SK-N-SH (cell line): ENCODE measurements at regions not wholly inside any gene's neighbourhood (a gene's known extent, or its start where the extent isn't known, plus 50 kb on each side); places are given as distances from the start of the nearest gene placed in this dataset.

Experiments
- CTCF ChIA-PET: fragments of 300-600, 350-600 bp; formaldehyde crosslinking; extraction: SDS; loops from one replicate; lab custom pipeline; 2021; lab: Yijun Ruan, JAX
- POLR2A ChIA-PET: fragments of 350-600 bp; sonication (Branson Sonifier 250); formaldehyde crosslinking; extraction: SDS; loops from one replicate; lab custom pipeline; 2020; ENCODE audit warnings: antibody characterized with exemption, inconsistent platforms; lab: Yijun Ruan, JAX
- DNase-seq: peaks from one replicate; pipeline ENCODE4 v3.0.0; 2012
- H2AFZ ChIP-seq: fragments of 200-600 bp; sonication (generic); 2 replicates; pipeline ENCODE4 v1.8.1; 2016; ENCODE audit warnings: antibody characterized with exemption, mild to moderate bottlenecking, low read depth
- H3F3A ChIP-seq: fragments of 200-600 bp; sonication (generic); replicated peaks from 2 replicates; pipeline ENCODE3; 2016; ENCODE audit warnings: antibody characterized with exemption, mild to moderate bottlenecking; ENCODE audit not compliant: insufficient read depth
- H3K27ac ChIP-seq, 2 experiments: fragments of 200-500 bp in 1 of 2; fragments of 200-600 bp in 1 of 2; sonication (Bioruptor generic) in 1 of 2; sonication (generic), shearing (Covaris generic) in 1 of 2; 2 replicates each; pipeline versions ENCODE4 v1.5.1 to v1.6.1; 2014 to 2016; ENCODE audit warnings: low read depth in 2 of 2, inconsistent platforms in 1 of 2, low read length in 1 of 2, mild to moderate bottlenecking in 1 of 2, mixed read lengths in 1 of 2
- H3K27me3 ChIP-seq: fragments of 200-600 bp; sonication (generic), shearing (Covaris generic); 2 replicates; pipeline ENCODE4 v1.6.1; 2016; ENCODE audit warnings: mixed run types; ENCODE audit not compliant: insufficient read depth
- H3K36me3 ChIP-seq, 2 experiments: fragments of 200-500 bp in 1 of 2; fragments of 200-600 bp in 1 of 2; sonication (Bioruptor generic) in 1 of 2; sonication (generic) in 1 of 2; replicated peaks in 1 of 2; 2 replicates each; pipeline versions ENCODE3 to v1.5.1; 2014 to 2016; ENCODE audit warnings: low read length in 1 of 2, mild to moderate bottlenecking in 1 of 2; ENCODE audit not compliant: insufficient read depth in 2 of 2, control insufficient read depth in 1 of 2
- H3K4me1 ChIP-seq, 2 experiments: fragments of 200-500 bp in 1 of 2; fragments of 200-600 bp in 1 of 2; sonication (Bioruptor generic) in 1 of 2; sonication (generic), shearing (Covaris generic) in 1 of 2; 2 replicates each; pipeline versions ENCODE4 v1.5.1 to v1.6.1; 2014 to 2016; ENCODE audit warnings: low read depth in 1 of 2, low read length in 1 of 2, mixed run types in 1 of 2; ENCODE audit not compliant: insufficient read depth in 2 of 2, control insufficient read depth in 1 of 2
- H3K4me2 ChIP-seq: fragments of 200-600 bp; sonication (generic), shearing (Covaris generic); 2 replicates; pipeline ENCODE4 v1.6.1; 2017; ENCODE audit warnings: mixed run types
- H3K4me3 ChIP-seq, 2 experiments: fragments of 200-500 bp in 1 of 2; fragments of 200-600 bp in 1 of 2; sonication (Bioruptor generic) in 1 of 2; sonication (generic), shearing (Covaris generic) in 1 of 2; 2 replicates each; pipeline versions ENCODE4 v1.5.1 to v1.8.1; 2014 to 2016; ENCODE audit warnings: low read depth in 2 of 2, inconsistent platforms in 1 of 2, low read length in 1 of 2, mild to moderate bottlenecking in 1 of 2, mixed read lengths in 1 of 2, moderate library complexity in 1 of 2
- H3K79me2 ChIP-seq: fragments of 200-600 bp; sonication (generic); 2 replicates; pipeline ENCODE4 v1.8.1; 2017; ENCODE audit warnings: mild to moderate bottlenecking; ENCODE audit not compliant: insufficient read depth
- H3K9ac ChIP-seq: fragments of 200-600 bp; sonication (generic); 2 replicates; pipeline ENCODE4 v1.6.1; 2017; ENCODE audit warnings: mixed run types
- H3K9me2 ChIP-seq: fragments of 200-600 bp; sonication (generic); 2 replicates; pipeline ENCODE4 v1.6.1; 2017; ENCODE audit warnings: mixed run types
- H3K9me3 ChIP-seq: fragments of 200-600 bp; sonication (generic); 2 replicates; pipeline ENCODE4 v1.6.1; 2017; ENCODE audit warnings: mixed run types, mild to moderate bottlenecking, moderate library complexity
- H4K20me1 ChIP-seq: fragments of 200-600 bp; sonication (generic); 2 replicates; pipeline ENCODE4 v1.6.1; 2017; ENCODE audit warnings: mild to moderate bottlenecking, mixed run types; ENCODE audit not compliant: insufficient read depth
- CHD2 ChIP-seq: fragments of 150-350 bp; IDR thresholded peaks from 2 replicates; pipeline ENCODE4 v1.6.1; 2018; ENCODE audit warnings: low read length; ENCODE audit not compliant: partially characterized antibody
- CTCF ChIP-seq: fragments of 200-600 bp; sonication (generic); IDR thresholded peaks from 2 replicates; pipeline ENCODE4 v1.6.1; 2017; ENCODE audit warnings: antibody characterized with exemption, mild to moderate bottlenecking, moderate library complexity
- EP300 ChIP-seq, 2 experiments: IDR thresholded peaks; 2 replicates each; pipeline versions ENCODE4 v1.4.0 to v1.6.1; 2012; ENCODE audit warnings: borderline replicate concordance in 1 of 2, low read depth in 1 of 2, low read length in 1 of 2
- EZH2phosphoT487 ChIP-seq: fragments of 200-600 bp; sonication (generic); IDR thresholded peaks from 2 replicates; pipeline ENCODE4 v1.6.1; 2017; ENCODE audit warnings: low read depth, mixed run types, mild to moderate bottlenecking, antibody characterized with exemption, moderate library complexity, borderline replicate concordance
- FOSL2 ChIP-seq: IDR thresholded peaks from 2 replicates; pipeline ENCODE4 v1.4.0; 2012; ENCODE audit warnings: low read depth, mild to moderate bottlenecking, moderate library complexity, borderline replicate concordance
- FOXJ3 ChIP-seq: sonication (generic); formaldehyde crosslinking; IDR thresholded peaks from 2 replicates; pipeline ENCODE4 v1.5.1; 2020; ENCODE audit warnings: mild to moderate bottlenecking, missing genetic modification reagents
- FOXM1 ChIP-seq: IDR thresholded peaks from 2 replicates; pipeline ENCODE4 v1.4.0; 2012; ENCODE audit warnings: low read depth, mild to moderate bottlenecking
- GATA2 ChIP-seq: sonication (generic); formaldehyde crosslinking; IDR thresholded peaks from 2 replicates; pipeline ENCODE4 v1.5.0; 2020; ENCODE audit warnings: mild to moderate bottlenecking, missing genetic modification reagents
- IRF3 ChIP-seq: fragments of 150-350 bp; IDR thresholded peaks from 2 replicates; pipeline ENCODE4 v1.6.1; 2016; ENCODE audit warnings: mild to moderate bottlenecking, low read depth, low read length
- JUND ChIP-seq: IDR thresholded peaks from 2 replicates; pipeline ENCODE4 v1.4.0; 2012
- MAX ChIP-seq: IDR thresholded peaks from 2 replicates; pipeline ENCODE4 v1.4.0; 2012; ENCODE audit warnings: low read depth
- MXI1 ChIP-seq: IDR thresholded peaks from 2 replicates; pipeline ENCODE4 v1.6.1; 2012; ENCODE audit warnings: mild to moderate bottlenecking, low read depth, low read length, improper control_type of control experiment
- NFIC ChIP-seq: IDR thresholded peaks from 2 replicates; pipeline ENCODE4 v1.4.0; 2012; ENCODE audit warnings: borderline replicate concordance
- NRF1 ChIP-seq: IDR thresholded peaks from 2 replicates; pipeline ENCODE4 v1.6.1; 2012; ENCODE audit warnings: low read depth, mild to moderate bottlenecking, low read length
- RXRA ChIP-seq: IDR thresholded peaks from 2 replicates; pipeline ENCODE4 v1.4.0; 2012; ENCODE audit warnings: low read depth, mild to moderate bottlenecking, borderline replicate concordance
- SIN3A ChIP-seq: IDR thresholded peaks from 2 replicates; pipeline ENCODE4 v1.6.1; 2012; ENCODE audit warnings: low read depth, mild to moderate bottlenecking, low read length, moderate library complexity, borderline replicate concordance
- SMC3 ChIP-seq: IDR thresholded peaks from 2 replicates; pipeline ENCODE4 v1.6.1; 2012; ENCODE audit warnings: low read depth, low read length, improper control_type of control experiment
- TEAD4 ChIP-seq: IDR thresholded peaks from 2 replicates; pipeline ENCODE4 v1.4.0; 2012; ENCODE audit warnings: mild to moderate bottlenecking, borderline replicate concordance; ENCODE audit not compliant: insufficient read depth
- ZBTB33 ChIP-seq: IDR thresholded peaks from 2 replicates; pipeline ENCODE4 v1.4.0; 2012; ENCODE audit warnings: low read depth, borderline replicate concordance
- WGBS: methylation state at CpG from one replicate; pipeline ENCODE4 v1.1.6; 2017; ENCODE audit warnings: low lambda C conversion rate; 5-methylcytosine and 5-hydroxymethylcytosine counted together

GRCh38 chr10:64658528-64658927 is 1137.3 kb downstream of the REEP3 start:
- H3K9me3 ChIP-seq: no peaks in the 10 kb centered on the region
- H3K9ac ChIP-seq: no peak overlapping the region
- no peak for TF ChIP-seq SIN3A
- TF ChIP-seq ZBTB33: no peak
- TF ChIP-seq TEAD4: no peak
- no peak for TF ChIP-seq FOXJ3 (CRISPR knock-in tag)
- no peak for TF ChIP-seq MXI1
- TF ChIP-seq CHD2: no peak
- TF ChIP-seq CTCF: no peak
- TF ChIP-seq, all 33 proteins: peak for 0
- Histone ChIP-seq H3K79me2 (no peaks in the 10 kb centered on the region), H3K4me3 (no peak overlapping the region), H2AFZ (no peak overlapping the region), H3K36me3 (no peaks in the 10 kb centered on the region), H3F3A (no peaks in the 10 kb centered on the region), H3K4me1 (no peaks in the 10 kb centered on the region), H3K27ac (no peak overlapping the region), H3K4me2 (no peak overlapping the region), H3K27me3 (no peaks in the 10 kb centered on the region), H4K20me1 (no peaks in the 10 kb centered on the region), H3K9me2 (no peaks in the 10 kb centered on the region)
- DNase-seq: no peak
- POLR2A ChIA-PET: no interaction called here
- WGBS: 11% methylated on average over 2 of the region's 2 CpGs
- CTCF ChIA-PET: no interaction called here

- H3K4me2 ChIP-seq: no peak overlapping the region
- H3F3A ChIP-seq: no peaks in the 10 kb centered on the region
- ChIA-PET POLR2A (no interaction called here), CTCF (no interaction called here)
- no peaks in the 10 kb centered on the region for H3K9me2 ChIP-seq
- WGBS: 66% methylated on average over 1 of the region's 1 CpG
- H3K36me3 ChIP-seq: no peaks in the 10 kb centered on the region
- H3K4me1 ChIP-seq: no peaks in the 10 kb centered on the region
- no peaks in the 10 kb centered on the region for H3K27me3 ChIP-seq
- DNase-seq: no peak
- H4K20me1 ChIP-seq: no peaks in the 10 kb centered on the region
- H3K4me3 ChIP-seq: no peak overlapping the region
- H3K79me2 ChIP-seq: no peaks in the 10 kb centered on the region
- no peaks in the 10 kb centered on the region for H3K9me3 ChIP-seq
- no peak overlapping the region for H3K27ac ChIP-seq
- no peak overlapping the region for H3K9ac ChIP-seq
- no peak overlapping the region for H2AFZ ChIP-seq
- TF ChIP-seq MAX: no peak
- TF ChIP-seq NFIC: no peak
- no peak for TF ChIP-seq CTCF
- TF ChIP-seq IRF3: no peak
- TF ChIP-seq SMC3: no peak
- no peak for TF ChIP-seq FOXJ3 (CRISPR knock-in tag)
- TF ChIP-seq NRF1: no peak
- no peak for TF ChIP-seq EZH2phosphoT487
- no peak for TF ChIP-seq EP300 (IDR thresholded peaks at IDR 0.05; ENCODE audit: borderline replicate concordance in 1 of 2, low read depth in 1 of 2, low read length in 1 of 2)
- no peak for TF ChIP-seq RXRA
- TF ChIP-seq CHD2: no peak
- no peak for TF ChIP-seq JUND
- TF ChIP-seq GATA2 (CRISPR knock-in tag): no peak
- no peak for TF ChIP-seq FOXM1
- TF ChIP-seq FOSL2: no peak
Observed at GRCh38 chr10:64659311-64659710, 1138.1 kb downstream of the REEP3 start.
